ENCODE measurements at regions not wholly inside any gene's neighbourhood (a gene's known extent, or its start where the extent isn't known, plus 50 kb on each side); places are given as distances from the start of the nearest gene placed in this dataset.

GRCh38 chr7:36075561-36075960 lies 77.5 kb upstream of the EEPD1 start:
- no peaks in the 10 kb centered on the region for H3K36me3 ChIP-seq (replicated peaks in 1 of 2)
- no peaks in the 10 kb centered on the region for H3K27me3 ChIP-seq
- TF ChIP-seq POLR2A (IDR thresholded peaks at IDR 0.05): no peak
- TF ChIP-seq, protein P1, sequence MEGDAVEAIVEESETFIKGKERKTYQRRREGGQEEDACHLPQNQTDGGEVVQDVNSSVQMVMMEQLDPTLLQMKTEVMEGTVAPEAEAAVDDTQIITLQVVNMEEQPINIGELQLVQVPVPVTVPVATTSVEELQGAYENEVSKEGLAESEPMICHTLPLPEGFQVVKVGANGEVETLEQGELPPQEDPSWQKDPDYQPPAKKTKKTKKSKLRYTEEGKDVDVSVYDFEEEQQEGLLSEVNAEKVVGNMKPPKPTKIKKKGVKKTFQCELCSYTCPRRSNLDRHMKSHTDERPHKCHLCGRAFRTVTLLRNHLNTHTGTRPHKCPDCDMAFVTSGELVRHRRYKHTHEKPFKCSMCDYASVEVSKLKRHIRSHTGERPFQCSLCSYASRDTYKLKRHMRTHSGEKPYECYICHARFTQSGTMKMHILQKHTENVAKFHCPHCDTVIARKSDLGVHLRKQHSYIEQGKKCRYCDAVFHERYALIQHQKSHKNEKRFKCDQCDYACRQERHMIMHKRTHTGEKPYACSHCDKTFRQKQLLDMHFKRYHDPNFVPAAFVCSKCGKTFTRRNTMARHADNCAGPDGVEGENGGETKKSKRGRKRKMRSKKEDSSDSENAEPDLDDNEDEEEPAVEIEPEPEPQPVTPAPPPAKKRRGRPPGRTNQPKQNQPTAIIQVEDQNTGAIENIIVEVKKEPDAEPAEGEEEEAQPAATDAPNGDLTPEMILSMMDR (IDR thresholded peaks at IDR 0.05): no peak
- no peak overlapping the region for H3K27ac ChIP-seq
- intact Hi-C loops (cut with DNase I): no loop called here
- H3K9me3 ChIP-seq (replicated peaks in 1 of 3): no peaks in the 10 kb centered on the region
- H3K4me1 ChIP-seq (replicated peaks in 1 of 2): peaks cover 0 to 4% of the 10 kb centered on the region in 2 donors
- DNase-seq: no peak
- no peak overlapping the region for H3K4me3 ChIP-seq

DNA sequence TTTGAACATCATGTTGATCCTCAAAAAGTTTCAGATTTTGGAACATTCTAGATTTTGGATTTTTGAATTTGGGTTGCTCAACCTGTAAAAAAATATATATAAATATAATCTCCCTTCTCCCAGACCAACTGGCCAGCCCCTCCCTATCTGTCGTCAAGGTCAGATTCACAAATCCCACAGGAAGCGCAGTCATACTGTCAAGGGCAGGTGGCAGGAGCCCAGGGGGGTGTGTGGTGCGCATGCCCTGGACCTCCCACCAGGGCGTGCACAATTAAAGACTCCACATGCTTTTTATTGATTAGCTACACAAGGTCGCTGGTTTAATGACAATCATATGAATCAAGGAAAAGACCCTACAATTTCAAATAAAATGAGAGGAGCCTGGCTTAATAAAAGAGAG lies 77.0 kb upstream of the EEPD1 start:
- DNase-seq: peak in 3 of 7 donors; percentile 29 to 33 (median 33)
- Histone ChIP-seq H3K27me3 (no peaks in the 10 kb centered on the region), H3K9me3 (replicated peaks in 1 of 3) (no peaks in the 10 kb centered on the region), H3K4me3 (no peak overlapping the region), H3K36me3 (replicated peaks in 1 of 2) (no peaks in the 10 kb centered on the region), H3K4me1 (replicated peaks in 1 of 2) (peaks cover 0 to 4% of the 10 kb centered on the region in 2 donors), H3K27ac (no peak overlapping the region)
- TF ChIP-seq POLR2A (IDR thresholded peaks at IDR 0.05): no peak
- TF ChIP-seq, protein P1 (IDR thresholded peaks at IDR 0.05): no peak
- 42 to 53% (median 46%) methylated on average over 5 of the region's 5 CpGs for WGBS, 4 donors
- intact Hi-C loops (cut with DNase I): no loop called here

DNA sequence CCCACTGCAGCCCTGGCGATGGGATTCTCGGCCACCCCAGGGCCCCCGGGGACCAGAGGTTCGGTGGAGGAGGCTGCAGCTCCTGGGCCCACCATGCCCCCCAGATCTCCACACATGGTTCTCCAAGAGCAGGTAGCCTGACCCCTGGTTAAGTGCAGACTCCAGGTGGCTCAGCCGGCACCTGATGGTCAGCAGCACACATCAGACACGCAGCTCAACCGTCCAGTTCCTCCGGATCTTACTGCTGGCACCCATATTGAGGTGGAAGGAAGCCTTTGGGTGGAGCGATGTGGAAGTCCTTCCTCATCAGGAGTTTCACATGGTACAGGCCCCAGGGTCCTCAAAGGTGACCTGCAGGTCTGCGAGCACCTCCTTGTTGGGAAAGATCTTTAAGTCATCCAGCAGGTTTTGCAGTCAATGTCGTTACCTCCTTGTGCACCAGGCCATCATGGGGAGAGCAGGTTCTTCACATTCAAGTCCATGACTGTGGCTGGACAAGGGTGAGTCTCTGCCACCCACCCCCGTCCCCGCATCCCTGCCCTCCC lies 74.2 kb upstream of the EEPD1 start:
- 93 to 99% (median 96%) methylated on average over 7 to 13 of the region's 13 CpGs for WGBS, 4 donors
- no peak for DNase-seq
- H3K9me3 ChIP-seq (replicated peaks in 1 of 3): no peaks in the 10 kb centered on the region
- intact Hi-C loops (cut with DNase I): no loop called here
- H3K36me3 ChIP-seq (replicated peaks in 1 of 2): no peaks in the 10 kb centered on the region
- TF ChIP-seq, protein P1 (IDR thresholded peaks at IDR 0.05): no peak
- TF ChIP-seq POLR2A (IDR thresholded peaks at IDR 0.05): no peak
- H3K4me1 ChIP-seq (replicated peaks in 1 of 2): peaks cover 0 to 4% of the 10 kb centered on the region in 2 donors
- no peak overlapping the region for H3K27ac ChIP-seq
- H3K4me3 ChIP-seq: no peak overlapping the region
- no peaks in the 10 kb centered on the region for H3K27me3 ChIP-seq

DNA sequence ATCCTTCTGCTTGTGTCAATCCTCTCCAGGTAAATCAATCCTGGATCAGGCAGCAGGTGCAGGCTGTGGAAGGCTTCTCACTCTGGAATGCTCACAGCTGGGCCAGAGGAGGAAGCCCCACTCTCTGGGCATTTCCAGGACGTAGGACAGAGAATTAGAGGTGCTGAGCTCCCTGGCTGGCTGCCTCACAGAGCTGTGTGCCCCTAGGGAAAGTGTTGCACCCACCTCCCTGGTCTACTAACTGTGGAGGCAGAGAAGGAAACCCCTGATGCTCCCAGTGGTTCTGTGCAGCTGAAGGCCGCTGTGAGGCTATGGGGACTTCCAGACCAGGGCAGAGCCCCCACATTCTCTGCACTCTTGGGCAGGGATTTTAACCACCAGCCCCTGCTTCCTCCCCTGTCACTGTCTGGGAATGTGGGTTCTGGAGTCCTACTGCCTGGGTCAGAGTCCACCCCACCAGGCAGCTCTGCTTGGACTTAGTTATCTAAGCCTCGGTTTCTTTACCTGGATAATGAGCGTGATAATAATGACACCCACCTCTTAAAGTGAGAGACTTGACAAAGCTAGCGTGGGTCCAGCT lies 73.5 kb upstream of the EEPD1 start:
- DNase-seq: no peak
- no peaks in the 10 kb centered on the region for H3K27me3 ChIP-seq
- TF ChIP-seq, protein P1 (IDR thresholded peaks at IDR 0.05): no peak
- TF ChIP-seq POLR2A (IDR thresholded peaks at IDR 0.05): no peak
- intact Hi-C loops (cut with DNase I): no loop called here
- H3K4me3 ChIP-seq: no peak overlapping the region
- H3K4me1 ChIP-seq (replicated peaks in 1 of 2): peaks cover 0 to 4% of the 10 kb centered on the region in 2 donors
- WGBS, 4 donors: 93 to 95% (median 94%) methylated on average over 3 to 5 of the region's 5 CpGs
- no peak overlapping the region for H3K27ac ChIP-seq
- H3K9me3 ChIP-seq (replicated peaks in 1 of 3): no peaks in the 10 kb centered on the region
- no peaks in the 10 kb centered on the region for H3K36me3 ChIP-seq (replicated peaks in 1 of 2)

Data from adrenal gland (tissue), 9 donors.